Motor neuron (in vitro differentiated cells): ENCODE measurements at regions not wholly inside any gene's neighbourhood (a gene's known extent, or its start where the extent isn't known, plus 50 kb on each side); places are given as distances from the start of the nearest gene placed in this dataset.

Experiments used
- ATAC-seq, 8 experiments: fragments of 200-7000 bp; cut with Tn5 transposase; replicated peaks in 6 of 8; 2 replicates each; pipeline ENCODE4 v1.8.0; 2021; ENCODE audit warnings: mild to moderate bottlenecking in 8 of 8, moderate library complexity in 8 of 8
- H3K27ac ChIP-seq, 2 donors: fragments of 250-450 bp; sonication (Bioruptor Pico); 2 replicates each; pipeline ENCODE4 v1.9.0; 2021; ENCODE audit warnings: antibody characterized with exemption in 2 of 2, mild to moderate bottlenecking in 2 of 2, moderate library complexity in 1 of 2
- H3K4me1 ChIP-seq, 2 donors: fragments of 250-450 bp; sonication (Bioruptor Pico); replicated peaks in 1 of 2; 2 replicates each; pipeline ENCODE4 v1.6.1; 2021; ENCODE audit warnings: antibody characterized with exemption in 2 of 2, mild to moderate bottlenecking in 2 of 2, moderate library complexity in 1 of 2
- H3K4me3 ChIP-seq, 5 donors: fragments of 250-450 bp; sonication (Bioruptor Pico); 2 replicates each; pipeline ENCODE4 v1.9.0; 2021; ENCODE audit warnings: antibody characterized with exemption in 5 of 5, mild to moderate bottlenecking in 5 of 5, moderate library complexity in 4 of 5
- WGBS, 10 experiments: fragments of 450-650 bp; shearing (Covaris generic); methylation state at CpG; one replicate each; pipeline ENCODE4 v1.0.0; 2022; 5-methylcytosine and 5-hydroxymethylcytosine counted together
- in situ Hi-C, 9 experiments: fragments of 400-800 bp; cut with MboI; loops; one replicate each; pipeline ENCODE4 v1.15.0; 2021; ENCODE audit warnings: low sequenced_read_pairs in 9 of 9, low pct_unique_long_range_greater_than_20kb in 2 of 9; ENCODE audit not compliant: unreplicated experiment in 9 of 9

GRCh38 chr4:171676555-171677215, 136.5 kb upstream of the GALNTL6 start:
- no peak overlapping the region for H3K4me3 ChIP-seq
- no peak for ATAC-seq
- no peak overlapping the region for H3K27ac ChIP-seq
- 0 to 100% (median 71%) methylated on average over 1 to 4 of the region's 4 CpGs for WGBS, 10 experiments
- H3K4me1 ChIP-seq, result no peaks in the 10 kb centered on the region
- in situ Hi-C loops, result no loop called here

GRCh38 chr4:171674781-171675180, 138.4 kb upstream of the GALNTL6 start:
- 0 to 100% (median 81%) methylated on average over 1 to 4 of the region's 11 CpGs; no CpG with 5 or more reads in 2 of the 10 experiments for WGBS, 10 experiments
- H3K27ac ChIP-seq, result no peak overlapping the region
- no peak for ATAC-seq
- no peak overlapping the region for H3K4me3 ChIP-seq
- in situ Hi-C loops, result no loop called here
- H3K4me1 ChIP-seq, result no peaks in the 10 kb centered on the region

DNA sequence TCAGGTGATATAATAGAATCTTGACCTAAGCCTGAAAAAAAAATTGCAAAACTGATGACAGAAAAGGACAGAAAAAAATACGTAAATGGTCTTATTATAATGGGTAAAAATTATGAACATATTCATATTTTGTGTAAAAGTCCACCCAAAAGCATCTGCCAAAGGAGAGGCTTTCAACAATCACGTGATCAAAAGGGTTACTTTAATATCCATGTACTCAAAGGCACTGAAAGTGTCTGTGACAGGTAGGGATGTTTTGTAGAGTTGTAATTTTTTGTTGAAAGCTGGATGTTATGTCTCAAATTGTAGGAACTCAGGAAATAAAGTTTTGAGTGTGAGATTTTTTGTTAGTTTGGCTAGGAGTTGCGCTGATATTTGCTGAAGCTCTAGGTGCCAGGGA, 144.8 kb upstream of the GALNTL6 start:
- ATAC-seq, result no peak
- Histone ChIP-seq H3K4me1 (peaks cover 0 to 5% of the 10 kb centered on the region in 2 donors), H3K27ac (no peak overlapping the region), H3K4me3 (no peak overlapping the region)
- 6 to 96% (median 70%) methylated on average over 1 to 3 of the region's 3 CpGs for WGBS, 10 experiments
- in situ Hi-C loops, result no loop called here

- in situ Hi-C loops, result no loop called here
- peaks cover 0 to 5% of the 10 kb centered on the region in 2 donors for H3K4me1 ChIP-seq
- H3K27ac ChIP-seq, result no peak overlapping the region
- H3K4me3 ChIP-seq, result no peak overlapping the region
- peak in 2 of 8 experiments; percentile 15 to 42 for ATAC-seq
These were observed 145.3 kb upstream of the GALNTL6 start for GRCh38 chr4:171667906-171668305.

- no peak overlapping the region for H3K4me3 ChIP-seq
- ATAC-seq, result no peak
- in situ Hi-C loops, result no loop called here
- 17 to 100% (median 60%) methylated on average over 1 to 4 of the region's 6 CpGs; no CpG with 5 or more reads in 3 of the 10 experiments for WGBS, 10 experiments
- H3K27ac ChIP-seq, result no peak overlapping the region
- no peaks in the 10 kb centered on the region for H3K4me1 ChIP-seq
These were observed 162.1 kb upstream of the GALNTL6 start for GRCh38 chr4:171651071-171651470.

GRCh38 chr4:171650543-171650942, 162.7 kb upstream of the GALNTL6 start:
- in situ Hi-C loops, result no loop called here
- Histone ChIP-seq H3K4me1 (no peaks in the 10 kb centered on the region), H3K27ac (no peak overlapping the region), H3K4me3 (no peak overlapping the region)
- WGBS, 10 experiments, result 60% methylated on average over 1 of the region's 2 CpGs; no CpG with 5 or more reads in 9 of the 10 experiments
- ATAC-seq, result peak in 1 of 8 experiments; percentile 63

- no peak for ATAC-seq
- in situ Hi-C loops, result no loop called here
- WGBS, 10 experiments, result 0 to 98% (median 80%) methylated on average over 1 to 5 of the region's 5 CpGs; no CpG with 5 or more reads in 1 of the 10 experiments
- H3K4me1 ChIP-seq, result no peaks in the 10 kb centered on the region
- no peak overlapping the region for H3K4me3 ChIP-seq
- H3K27ac ChIP-seq, result no peak overlapping the region
These were observed 164.3 kb upstream of the GALNTL6 start for GRCh38 chr4:171648926-171649325.

DNA sequence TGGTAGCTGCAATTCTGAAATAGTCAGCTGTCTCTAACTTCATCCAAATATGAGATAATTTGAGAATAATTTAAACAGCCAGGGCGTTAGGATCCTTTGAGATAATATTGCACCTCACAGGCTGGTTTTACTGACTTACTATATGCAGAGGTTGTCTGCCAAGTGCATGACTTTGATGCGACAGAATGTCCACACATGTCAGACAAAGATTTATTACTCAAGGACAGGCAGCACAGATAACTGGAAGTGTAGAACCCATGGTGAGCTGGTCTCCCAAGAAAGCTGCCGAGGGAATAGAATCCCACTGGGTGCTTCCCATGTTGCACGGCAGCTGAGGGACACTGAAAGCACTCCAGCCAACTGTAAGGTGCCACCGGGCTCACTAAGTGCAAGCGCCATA, 166.2 kb upstream of the GALNTL6 start:
- no peak overlapping the region for H3K4me3 ChIP-seq
- no peak for ATAC-seq
- in situ Hi-C loops, result no loop called here
- 0 to 100% (median 87%) methylated on average over 1 to 5 of the region's 6 CpGs; no CpG with 5 or more reads in 1 of the 10 experiments for WGBS, 10 experiments
- no peaks in the 10 kb centered on the region for H3K4me1 ChIP-seq
- H3K27ac ChIP-seq, result no peak overlapping the region

DNA sequence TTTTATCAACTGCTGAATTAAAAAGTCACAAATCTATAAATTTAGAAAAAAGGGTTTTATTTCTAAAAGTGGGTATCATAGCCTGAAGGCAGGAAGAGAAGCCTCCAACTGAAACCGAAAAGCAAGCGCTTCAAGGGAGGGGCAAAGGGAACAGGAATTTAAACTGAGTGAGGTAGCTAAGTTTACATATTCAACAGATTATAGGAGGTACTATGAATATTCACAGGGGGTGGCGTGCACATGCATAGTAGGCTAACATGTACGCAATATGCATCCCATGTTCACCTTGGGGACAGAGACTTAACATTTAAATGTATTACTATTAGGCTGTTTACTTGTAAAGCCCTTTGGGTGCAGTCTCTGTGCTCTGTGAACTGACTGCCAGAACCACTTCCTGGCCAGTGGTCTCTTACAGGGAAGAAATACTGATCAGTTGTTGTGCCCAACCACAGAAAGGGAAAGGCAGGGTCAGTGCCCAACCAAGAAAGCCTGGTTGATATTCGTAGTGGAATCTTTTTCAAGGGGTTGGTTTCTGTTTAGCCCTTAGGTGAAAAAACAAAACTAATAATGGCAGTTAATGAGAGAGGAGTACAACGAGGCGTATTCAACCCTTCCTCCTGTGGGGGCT, 168.7 kb upstream of the GALNTL6 start:
- no peak overlapping the region for H3K27ac ChIP-seq
- 6 to 94% (median 80%) methylated on average over 2 to 7 of the region's 7 CpGs for WGBS, 10 experiments
- peaks cover 0 to 2% of the 10 kb centered on the region in 2 donors for H3K4me1 ChIP-seq
- in situ Hi-C loops, result no loop called here
- ATAC-seq, result peak in 4 of 8 experiments; percentile 14 to 98 (median 90)
- no peak overlapping the region for H3K4me3 ChIP-seq

GRCh38 chr4:171639540-171639939, 173.7 kb upstream of the GALNTL6 start:
- no peak overlapping the region for H3K27ac ChIP-seq
- in situ Hi-C loops, result no loop called here
- no peak overlapping the region for H3K4me3 ChIP-seq
- WGBS, 10 experiments, result 0 to 100% (median 55%) methylated on average over 1 to 5 of the region's 5 CpGs
- ATAC-seq, result no peak
- peaks cover 0 to 2% of the 10 kb centered on the region in 2 donors for H3K4me1 ChIP-seq

- H3K4me3 ChIP-seq, result no peak overlapping the region
- in situ Hi-C loops, result no loop called here
These were observed 176.6 kb upstream of the GALNTL6 start for GRCh38 chr4:171636606-171637005.

GRCh38 chr4:171629737-171630136, 183.5 kb upstream of the GALNTL6 start:
- no peak for ATAC-seq
- Histone ChIP-seq H3K4me3 (no peak overlapping the region), H3K27ac (no peak overlapping the region), H3K4me1 (no peaks in the 10 kb centered on the region)
- 61 to 100% (median 88%) methylated on average over 1 to 15 of the region's 18 CpGs; no CpG with 5 or more reads in 3 of the 10 experiments for WGBS, 10 experiments
- in situ Hi-C loops, result no loop called here

More at GRCh38 chr4:171636606-171637005, 176.6 kb upstream of the GALNTL6 start:
- Histone ChIP-seq H3K27ac (no peak overlapping the region), H3K4me1 (peaks cover 0 to 2% of the 10 kb centered on the region in 2 donors)
- WGBS, 10 experiments, result 0 to 100% (median 86%) methylated on average over 2 of the region's 2 CpGs; no CpG with 5 or more reads in 1 of the 10 experiments
- ATAC-seq, result no peak

- in situ Hi-C loops, result no loop called here
These were observed 184.0 kb upstream of the GALNTL6 start for GRCh38 chr4:171629182-171629581.

GRCh38 chr4:171626554-171626953, 186.7 kb upstream of the GALNTL6 start:
- H3K27ac ChIP-seq, result no peak overlapping the region
- no peaks in the 10 kb centered on the region for H3K4me1 ChIP-seq
- no peak for ATAC-seq
- in situ Hi-C loops, result no loop called here
- H3K4me3 ChIP-seq, result no peak overlapping the region
- WGBS, 10 experiments, result 0 to 100% (median 83%) methylated on average over 1 to 4 of the region's 4 CpGs; no CpG with 5 or more reads in 1 of the 10 experiments

More at GRCh38 chr4:171629182-171629581, 184.0 kb upstream of the GALNTL6 start:
- Histone ChIP-seq H3K27ac (no peak overlapping the region), H3K4me1 (no peaks in the 10 kb centered on the region), H3K4me3 (no peak overlapping the region)
- 3 to 100% (median 83%) methylated on average over 2 to 3 of the region's 3 CpGs; no CpG with 5 or more reads in 3 of the 10 experiments for WGBS, 10 experiments
- no peak for ATAC-seq
